Islet of Langerhans (tissue), 1 donor: ENCODE measurements at regions not wholly inside any gene's neighbourhood (a gene's known extent, or its start where the extent isn't known, plus 50 kb on each side); places are given as distances from the start of the nearest gene placed in this dataset.
"Not testable (repeated sequence)": the region's sequence is repeated elsewhere in the genome, so short reads cannot be mapped to it uniquely, and the experiment has no call there.

Experiments
- FAIRE-seq: peaks from one replicate; lab custom pipeline; 2011; peaks lifted over from hg19 to GRCh38; lab: Jason Lieb, UNC

- FAIRE-seq = no peak
Measured at GRCh38 chr16:64724339-64724738, 397.5 kb downstream of the CDH11 start.

- FAIRE-seq = no peak
Measured at GRCh38 chr16:64718486-64718885, 403.4 kb downstream of the CDH11 start.

GRCh38 chr16:64717871-64718270 is 404.0 kb downstream of the CDH11 start:
- FAIRE-seq = no peak

- FAIRE-seq = no peak
Measured at GRCh38 chr16:64715624-64716023, 406.2 kb downstream of the CDH11 start.

GRCh38 chr16:64712026-64712425 is 409.8 kb downstream of the CDH11 start:
- no peak for FAIRE-seq

- no peak for FAIRE-seq
Measured at GRCh38 chr16:64711596-64711995, 410.3 kb downstream of the CDH11 start.

GRCh38 chr16:64711026-64711425 is 410.8 kb downstream of the CDH11 start:
- FAIRE-seq = no peak

GRCh38 chr16:64705443-64705842 is 416.4 kb downstream of the CDH11 start:
- no peak for FAIRE-seq

- FAIRE-seq = no peak
Measured at GRCh38 chr16:64704386-64704785, 417.5 kb downstream of the CDH11 start.

GRCh38 chr16:64702415-64702814 is 419.4 kb downstream of the CDH11 start:
- FAIRE-seq = no peak

GRCh38 chr16:64700628-64701027 is 421.2 kb downstream of the CDH11 start:
- FAIRE-seq = no peak

GRCh38 chr16:64696866-64697265 is 425.0 kb downstream of the CDH11 start:
- FAIRE-seq = no peak

GRCh38 chr16:64695684-64696083 is 426.2 kb downstream of the CDH11 start:
- no peak for FAIRE-seq

GRCh38 chr16:64693946-64694345 is 427.9 kb downstream of the CDH11 start:
- FAIRE-seq = no peak

GRCh38 chr16:64687786-64688185 is 434.1 kb downstream of the CDH11 start:
- no peak for FAIRE-seq

GRCh38 chr16:64687123-64687522 is 434.7 kb downstream of the CDH11 start:
- no peak for FAIRE-seq

- no peak for FAIRE-seq
Measured at GRCh38 chr16:64679976-64680690, 441.7 kb downstream of the CDH11 start.

GRCh38 chr16:64669573-64669972 is 452.3 kb downstream of the CDH11 start:
- FAIRE-seq = no peak

- no peak for FAIRE-seq
Measured at GRCh38 chr16:64667334-64667877, 454.5 kb downstream of the CDH11 start.

GRCh38 chr16:64662312-64662711 is 459.6 kb downstream of the CDH11 start:
- not testable (repeated sequence) for FAIRE-seq

- no peak for FAIRE-seq
Measured at GRCh38 chr16:64659866-64660265, 462.0 kb downstream of the CDH11 start.

GRCh38 chr16:64657316-64658011 is 464.4 kb downstream of the CDH11 start:
- no peak for FAIRE-seq

GRCh38 chr16:64656471-64656870 is 465.4 kb downstream of the CDH11 start:
- FAIRE-seq = no peak

GRCh38 chr16:64654178-64654577 is 467.7 kb downstream of the CDH11 start:
- FAIRE-seq = no peak
